DMS53 (cell line): ENCODE measurements at regions not wholly inside any gene's neighbourhood (a gene's known extent, or its start where the extent isn't known, plus 50 kb on each side); places are given as distances from the start of the nearest gene placed in this dataset.

Experiments
- DNase-seq: peaks from one replicate; lab custom pipeline; 2025; lab: John Stamatoyannopoulos, UW

DNA sequence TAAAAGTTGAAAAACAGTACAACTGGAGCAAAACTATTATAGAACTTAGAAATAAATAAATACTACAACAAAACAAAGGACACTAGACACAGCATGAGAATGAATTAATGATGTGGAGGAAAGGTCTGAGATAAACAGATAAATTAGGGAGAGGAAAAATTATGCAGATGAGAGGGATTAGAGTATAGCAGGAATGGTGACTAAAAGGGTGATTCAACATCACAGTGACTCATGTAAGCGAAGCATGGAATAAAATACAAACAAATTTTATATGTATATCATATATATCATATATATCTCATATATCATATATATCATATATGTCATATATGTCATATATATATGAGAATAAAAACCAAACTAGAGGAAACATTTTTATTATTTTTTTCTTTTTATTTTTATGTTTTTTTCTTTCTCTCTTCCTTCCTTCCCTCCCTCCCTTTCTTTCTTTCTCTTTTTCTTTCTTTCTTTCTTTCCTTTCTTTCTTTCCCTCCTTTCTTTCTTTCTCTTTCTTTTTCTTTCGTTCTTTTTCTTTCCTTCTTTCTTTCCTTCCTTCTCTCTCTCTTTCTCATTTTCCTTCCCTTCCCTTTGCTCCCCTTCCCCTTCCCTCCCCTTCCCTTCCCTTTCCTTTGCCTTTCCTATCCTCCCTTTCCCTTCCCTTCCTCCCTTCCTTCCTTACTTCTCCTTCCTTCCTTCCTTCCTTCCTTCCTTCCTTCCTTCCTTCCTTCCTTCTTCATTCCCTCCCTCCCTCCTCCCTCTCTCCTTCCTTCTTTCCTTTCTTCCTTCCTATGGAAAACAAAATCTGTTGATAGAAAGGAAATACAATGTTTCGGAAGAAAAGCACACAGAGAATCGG lies 1014.6 kb downstream of the GRIK2 start:
- DNase-seq, result no peak

DNA sequence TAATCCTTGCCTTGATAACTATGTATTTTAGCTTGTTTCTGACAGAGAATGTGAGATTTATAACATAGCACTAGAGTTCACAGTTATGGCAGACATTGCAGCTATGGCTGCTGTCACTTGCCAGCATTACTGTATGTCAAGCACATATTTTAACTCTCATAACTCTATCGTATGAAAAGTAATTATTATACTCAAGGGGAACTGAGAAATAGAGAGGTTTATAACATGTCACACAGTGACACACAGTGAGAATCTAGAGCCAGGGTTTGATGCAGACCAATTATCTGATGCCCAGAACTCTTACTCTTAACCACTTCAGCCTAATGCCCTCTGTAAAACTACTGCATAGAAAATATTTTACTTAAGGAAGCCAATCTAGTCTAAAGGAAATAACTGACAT lies 1012.4 kb downstream of the GRIK2 start:
- no peak for DNase-seq

DNA sequence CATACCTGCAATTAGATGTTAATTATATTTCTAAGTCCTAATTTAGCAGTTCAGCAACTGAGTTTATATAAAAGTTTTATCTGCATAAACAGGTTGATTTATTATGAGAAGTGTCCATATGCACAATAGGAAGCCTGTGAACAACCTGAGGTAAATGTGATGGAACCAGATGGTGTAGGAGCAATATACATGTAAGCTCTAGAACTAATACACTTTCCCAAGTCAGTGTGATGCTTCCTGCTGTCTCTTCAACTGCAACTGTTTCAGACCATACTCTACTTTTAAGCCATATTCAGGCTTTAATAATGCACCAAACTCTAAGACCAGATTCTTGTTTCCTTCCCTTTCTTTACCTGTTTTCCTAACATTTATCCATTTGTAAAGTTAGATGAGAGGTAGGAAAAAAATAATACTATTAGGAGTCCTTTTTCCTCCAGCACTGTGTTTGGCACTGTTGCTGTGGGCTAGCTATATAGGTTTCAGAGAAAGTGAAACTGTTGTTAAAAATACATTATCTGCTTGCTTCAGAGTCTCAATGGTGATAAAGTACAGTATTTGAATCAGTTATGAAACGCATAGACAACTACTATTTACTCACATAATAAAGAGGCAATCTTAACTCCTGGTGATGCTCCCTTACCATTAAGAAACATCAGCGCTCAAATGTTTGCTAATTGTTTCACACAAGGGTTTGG lies 1009.3 kb downstream of the GRIK2 start:
- DNase-seq, result no peak

DNA sequence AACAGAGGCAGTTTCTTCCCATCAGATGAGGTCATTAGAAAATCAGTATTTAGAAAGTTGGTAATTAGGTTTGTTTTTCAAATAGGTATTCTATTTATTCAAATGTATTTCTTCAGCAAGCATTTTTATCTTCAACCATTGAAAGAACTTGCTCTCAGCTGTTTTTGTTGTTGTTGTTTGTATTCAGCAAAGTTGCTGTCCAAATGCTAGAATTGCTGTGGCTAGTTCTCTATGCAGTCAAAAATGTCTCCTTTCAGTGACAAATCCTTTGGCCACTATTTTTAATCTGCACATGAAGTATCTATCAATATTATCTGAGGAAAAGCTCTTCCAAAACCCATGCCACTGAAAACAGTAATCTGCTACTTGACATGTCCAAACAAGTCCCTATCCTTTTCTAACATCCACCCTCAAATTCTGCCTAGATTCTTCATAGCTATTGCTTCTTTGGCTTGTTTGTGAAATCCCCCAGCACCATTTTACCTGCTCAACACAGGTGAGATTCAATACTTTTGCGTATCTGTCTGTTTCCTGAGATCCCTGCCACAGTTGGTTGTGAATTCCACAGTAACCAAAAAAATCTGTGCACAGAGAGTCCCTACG lies 1005.4 kb downstream of the GRIK2 start:
- DNase-seq, result no peak

DNA sequence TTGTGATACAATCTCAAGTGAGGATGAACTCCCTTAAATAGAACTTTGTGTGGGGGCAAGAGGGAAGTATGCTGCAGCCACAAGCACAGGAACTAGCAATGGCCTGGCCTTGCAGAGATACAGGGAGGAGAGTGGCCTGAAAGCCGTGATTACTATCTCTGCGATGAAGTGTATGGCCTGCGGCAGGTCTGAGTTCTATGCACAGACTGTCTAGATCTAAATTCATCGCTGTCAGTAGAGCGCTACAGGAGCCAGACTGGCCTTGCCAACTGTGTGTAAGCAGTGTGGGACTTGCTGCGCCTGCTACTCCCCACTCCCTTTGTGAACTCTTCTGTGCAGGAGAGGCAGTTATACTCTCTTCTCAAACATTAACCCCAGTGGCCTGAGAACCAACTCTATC lies 997.0 kb downstream of the GRIK2 start:
- no peak for DNase-seq

DNA sequence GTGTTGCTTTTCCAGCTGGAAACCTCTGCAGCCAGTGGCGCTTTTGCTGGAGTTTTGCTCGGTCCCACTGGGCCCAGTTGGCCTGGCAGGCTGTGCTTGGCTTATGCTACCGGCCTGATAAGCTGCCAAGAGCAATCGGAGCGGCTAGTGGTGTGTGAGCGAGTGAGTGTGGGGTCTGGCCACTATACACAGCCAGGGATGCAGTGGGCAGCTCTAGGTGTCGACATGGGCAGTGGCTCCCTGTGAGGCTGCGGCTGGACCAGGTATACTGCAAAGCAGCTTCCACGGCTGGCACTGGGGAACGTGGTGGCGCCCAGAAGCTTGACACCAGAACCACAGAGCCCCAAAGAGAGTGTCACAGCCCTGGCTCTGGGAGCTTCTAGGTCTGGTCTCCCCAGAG lies 996.5 kb downstream of the GRIK2 start:
- no peak for DNase-seq

DNA sequence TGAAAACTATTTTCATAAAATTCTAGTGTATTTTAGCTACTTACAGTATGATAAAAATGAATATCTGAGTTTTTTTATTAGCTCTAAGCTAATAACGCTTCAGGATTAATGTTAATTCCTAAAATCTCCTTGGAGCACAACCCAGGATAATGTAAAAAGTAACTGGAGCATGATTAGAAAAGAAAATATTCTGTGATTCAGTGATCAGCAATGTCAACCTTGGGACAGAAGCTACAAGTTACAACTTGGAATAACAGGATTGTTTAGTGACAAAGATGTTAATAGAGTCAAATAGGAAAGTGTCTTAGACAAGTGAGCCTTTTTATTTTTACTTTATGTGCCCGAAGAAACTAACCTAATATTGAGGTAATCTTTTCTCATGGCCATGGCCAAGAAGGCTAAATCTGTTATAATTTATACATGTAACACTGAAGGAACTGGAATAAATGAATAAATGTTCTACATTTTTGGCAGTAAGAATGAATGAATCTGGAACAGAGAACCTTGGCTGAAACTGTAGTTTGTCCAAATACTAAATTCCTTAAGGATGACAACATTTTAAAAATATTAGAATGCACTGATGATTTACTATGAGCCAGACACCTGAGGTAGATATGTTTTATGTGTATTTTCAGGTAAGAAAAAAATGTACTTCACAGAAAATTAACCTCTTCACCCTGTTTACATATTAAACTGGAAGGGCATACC lies 994.0 kb downstream of the GRIK2 start:
- DNase-seq, result no peak

DNA sequence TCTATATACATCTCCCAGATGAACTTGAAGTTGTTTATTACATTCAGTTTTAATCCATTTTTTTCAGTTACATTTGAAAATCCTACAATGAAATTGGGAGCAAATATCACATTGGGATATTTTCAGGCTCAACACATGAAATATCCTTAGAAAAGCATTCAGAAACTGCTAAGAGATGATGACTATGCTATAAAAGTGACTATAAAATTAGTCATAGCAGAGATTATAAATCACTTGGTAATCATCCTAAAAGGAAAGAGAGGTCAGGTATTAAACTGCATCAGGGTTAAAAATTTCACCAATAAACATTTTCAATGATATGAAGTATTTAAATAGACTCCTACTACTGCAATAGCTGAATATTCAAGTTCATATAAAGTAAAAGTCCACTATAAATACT lies 987.7 kb downstream of the GRIK2 start:
- DNase-seq, result no peak

DNA sequence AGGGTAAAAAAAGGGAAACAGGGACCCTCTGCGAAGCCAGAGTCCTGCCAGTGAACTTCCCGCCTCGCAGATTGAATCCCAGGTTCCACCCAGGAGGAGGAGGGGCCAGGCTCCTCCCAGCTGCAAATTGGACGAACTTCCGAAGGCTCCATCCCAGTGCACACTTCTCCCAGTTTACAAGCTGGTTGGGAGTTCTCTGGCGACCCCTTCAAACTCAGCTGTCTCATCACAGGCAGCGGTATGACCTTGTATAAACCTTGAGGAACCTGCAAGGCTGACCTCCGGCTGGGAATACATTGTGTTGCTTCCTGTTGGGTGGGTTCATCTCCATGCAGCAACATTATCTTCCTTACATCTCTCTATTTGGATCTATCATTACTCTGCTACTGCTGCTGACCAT lies 962.7 kb downstream of the GRIK2 start:
- DNase-seq, result no peak

- DNase-seq, result no peak
Observed at GRCh38 chr6:102355578-102355977, 962.1 kb downstream of the GRIK2 start.

- DNase-seq, result no peak
Observed at GRCh38 chr6:102352552-102352951, 959.0 kb downstream of the GRIK2 start.

DNA sequence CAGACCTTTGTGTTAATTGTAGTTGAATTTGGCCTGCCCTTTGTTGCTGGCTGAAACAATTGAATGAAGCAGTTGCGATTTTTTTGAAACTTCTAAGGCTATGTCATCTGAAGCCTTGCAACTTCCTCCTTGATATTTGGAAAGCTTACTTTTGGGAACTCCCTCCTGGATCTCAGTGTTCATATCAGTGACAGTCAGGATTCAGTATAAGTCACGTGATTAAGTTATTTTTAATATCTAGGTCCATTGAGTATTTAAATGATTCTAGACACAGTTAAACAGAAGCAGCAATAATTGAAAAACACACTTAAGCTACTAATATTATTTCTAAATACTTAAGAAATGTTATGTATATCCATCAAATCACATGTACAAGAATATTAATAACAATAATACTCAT lies 951.3 kb downstream of the GRIK2 start:
- DNase-seq, result no peak

- no peak for DNase-seq
Observed at GRCh38 chr6:102340311-102340710, 946.8 kb downstream of the GRIK2 start.

GRCh38 chr6:102333736-102334135 lies 940.2 kb downstream of the GRIK2 start:
- no peak for DNase-seq

DNA sequence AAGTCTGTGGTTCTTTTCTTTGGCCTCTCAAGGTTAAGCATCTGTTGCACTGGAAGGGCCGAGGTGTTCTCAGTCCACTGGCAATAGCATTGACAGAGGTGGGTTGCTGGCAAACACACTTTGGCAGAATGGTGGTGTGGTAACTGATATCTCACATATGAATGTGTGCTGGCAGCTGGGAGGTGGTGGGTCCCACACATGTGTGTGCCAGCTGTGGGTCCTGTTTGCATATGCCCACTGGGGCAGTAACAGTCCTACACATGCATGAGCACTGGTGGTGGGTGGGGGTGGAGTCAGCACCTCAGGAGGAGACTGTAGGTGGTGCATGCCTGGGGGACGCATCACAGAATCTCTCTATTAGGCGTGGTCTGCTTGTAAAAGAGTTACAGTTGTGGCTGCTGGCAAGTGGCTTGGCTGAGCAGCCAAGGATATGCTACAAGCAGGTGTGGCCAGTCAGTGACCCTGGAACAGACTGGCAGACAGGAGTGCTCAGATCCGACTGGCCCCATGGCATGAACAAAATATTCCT lies 934.3 kb downstream of the GRIK2 start:
- DNase-seq, result no peak

DNA sequence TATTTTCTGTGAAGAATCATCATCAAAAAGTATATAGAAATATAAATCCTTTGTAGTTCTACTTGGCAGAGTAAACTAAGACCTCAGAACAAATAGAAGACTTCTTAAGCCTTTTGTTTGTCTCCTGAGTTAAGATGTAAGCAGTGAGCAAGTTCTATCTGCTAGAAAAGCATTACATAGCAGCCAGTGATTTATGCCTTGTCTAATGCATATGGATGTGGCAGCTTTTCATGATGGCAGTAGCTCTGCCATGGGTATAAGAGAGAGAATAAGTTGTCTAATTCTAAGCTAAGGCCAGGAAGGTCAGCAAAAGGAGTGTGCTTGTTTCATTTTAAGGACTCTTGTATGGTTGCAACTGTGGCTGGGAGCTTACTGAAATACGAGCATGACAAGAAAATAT lies 920.2 kb downstream of the GRIK2 start:
- no peak for DNase-seq

DNA sequence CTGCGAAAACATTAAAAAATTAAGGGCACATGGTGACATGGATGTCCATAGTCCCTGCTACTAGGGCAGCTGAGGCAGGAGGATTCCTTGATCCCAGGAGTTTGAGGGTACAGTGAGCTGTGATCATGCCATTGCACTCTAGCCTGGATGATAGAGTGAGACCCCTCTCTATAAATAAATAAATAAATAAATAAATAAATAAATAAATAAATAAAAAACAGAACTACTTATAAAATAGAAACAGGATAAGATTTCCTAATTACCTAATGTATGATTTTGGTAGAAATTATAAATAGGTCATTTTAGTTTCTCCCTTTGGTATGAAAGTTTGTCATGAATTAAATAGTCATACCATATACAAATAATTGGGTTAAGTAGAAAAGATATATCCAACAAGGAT lies 916.2 kb downstream of the GRIK2 start:
- no peak for DNase-seq

DNA sequence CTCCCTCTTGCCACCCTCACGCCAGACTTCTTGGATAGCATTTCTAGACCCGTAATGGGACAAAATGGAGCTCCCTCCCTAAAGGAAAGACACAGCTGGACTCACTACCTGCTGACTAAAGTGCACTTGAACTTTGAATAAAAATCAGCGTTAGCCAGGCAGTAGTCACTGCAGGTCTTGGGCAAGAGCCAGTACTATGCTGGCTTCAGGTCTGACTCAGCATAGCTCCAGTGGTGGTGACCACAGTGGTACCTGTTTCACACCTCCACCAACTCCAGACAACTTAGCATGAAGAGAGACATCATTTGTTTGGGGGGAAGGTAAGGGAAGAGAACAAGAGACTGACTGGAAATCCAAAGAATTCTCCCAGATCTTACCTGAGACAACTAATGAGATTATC lies 906.8 kb downstream of the GRIK2 start:
- DNase-seq, result peak; percentile 1

DNA sequence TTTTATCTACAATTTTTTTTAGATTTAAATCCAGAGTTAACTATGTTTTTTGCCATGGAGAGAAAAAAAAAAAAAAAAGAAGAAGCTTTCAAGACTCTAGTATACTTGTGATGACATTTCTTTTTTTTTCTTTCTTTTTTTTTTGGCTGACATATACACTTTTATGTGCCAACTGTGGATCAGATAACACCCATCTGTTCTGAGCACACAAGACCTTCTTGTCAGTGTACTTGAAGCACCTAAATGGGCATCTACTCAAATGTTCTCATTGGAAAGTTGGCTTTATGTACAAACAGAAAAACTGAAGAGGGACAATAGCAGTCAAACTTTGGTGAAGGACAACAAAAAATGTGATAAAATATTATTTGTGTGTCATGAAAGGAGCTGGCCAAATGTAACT lies 904.5 kb downstream of the GRIK2 start:
- no peak for DNase-seq
